GM18868 (cell line): ENCODE measurements at regions not wholly inside any gene's neighbourhood (a gene's known extent, or its start where the extent isn't known, plus 50 kb on each side); places are given as distances from the start of the nearest gene placed in this dataset.
"Not testable (repeated sequence)": the region's sequence is repeated elsewhere in the genome, so short reads cannot be mapped to it uniquely, and the experiment has no call there.

ENCODE experiments used
- ATAC-seq: cut with Tn5 transposase; IDR thresholded peaks from one replicate; pipeline ENCODE4 v1.9.1; 2021; ENCODE audit warnings: mild to moderate bottlenecking, moderate library complexity; ENCODE audit not compliant: unreplicated experiment

- ATAC-seq, result no peak
Observed at GRCh38 chr9:30630459-30630858, 1754.0 kb upstream of the ACO1 start.

GRCh38 chr9:30646639-30647038, 1737.8 kb upstream of the ACO1 start:
- ATAC-seq, result not testable (repeated sequence)

GRCh38 chr9:30661925-30662324, 1722.5 kb upstream of the ACO1 start:
- no peak for ATAC-seq

- ATAC-seq, result no peak
Observed at GRCh38 chr9:30670805-30671562, 1713.5 kb upstream of the ACO1 start.

- ATAC-seq, result no peak
Observed at GRCh38 chr9:30673132-30673531, 1711.3 kb upstream of the ACO1 start.

- no peak for ATAC-seq
Observed at GRCh38 chr9:30676651-30677050, 1707.8 kb upstream of the ACO1 start.

- ATAC-seq, result no peak
Observed at GRCh38 chr9:30677221-30677620, 1707.2 kb upstream of the ACO1 start.

- no peak for ATAC-seq
Observed at GRCh38 chr9:30688801-30689200, 1695.6 kb upstream of the ACO1 start.

- ATAC-seq, result no peak
Observed at GRCh38 chr9:30697958-30698357, 1686.5 kb upstream of the ACO1 start.

GRCh38 chr9:30711591-30711990, 1672.9 kb upstream of the ACO1 start:
- ATAC-seq, result no peak

GRCh38 chr9:30713243-30713642, 1671.2 kb upstream of the ACO1 start:
- ATAC-seq, result no peak

- no peak for ATAC-seq
Observed at GRCh38 chr9:30714389-30714788, 1670.1 kb upstream of the ACO1 start.

GRCh38 chr9:30718483-30718882, 1666.0 kb upstream of the ACO1 start:
- ATAC-seq, result no peak

- ATAC-seq, result no peak
Observed at GRCh38 chr9:30722065-30722464, 1662.4 kb upstream of the ACO1 start.

- ATAC-seq, result no peak
Observed at GRCh38 chr9:30723656-30724055, 1660.8 kb upstream of the ACO1 start.

GRCh38 chr9:30732060-30732459, 1652.4 kb upstream of the ACO1 start:
- ATAC-seq, result no peak

- ATAC-seq, result no peak
Observed at GRCh38 chr9:30744871-30745270, 1639.6 kb upstream of the ACO1 start.

GRCh38 chr9:30746589-30746988, 1637.9 kb upstream of the ACO1 start:
- ATAC-seq, result no peak

GRCh38 chr9:30757723-30758122, 1626.7 kb upstream of the ACO1 start:
- ATAC-seq, result no peak

- no peak for ATAC-seq
Observed at GRCh38 chr9:30758726-30759446, 1625.6 kb upstream of the ACO1 start.

- ATAC-seq, result no peak
Observed at GRCh38 chr9:30765318-30765717, 1619.1 kb upstream of the ACO1 start.

GRCh38 chr9:30771163-30771708, 1613.2 kb upstream of the ACO1 start:
- no peak for ATAC-seq
